Activated CD8-positive, alpha-beta memory T cell treated with anti-CD3 and anti-CD28 coated beads, Interleukin-2, amount 50 U/mL, for 48 hours (primary cell): ENCODE measurements at regions not wholly inside any gene's neighbourhood (a gene's known extent, or its start where the extent isn't known, plus 50 kb on each side); places are given as distances from the start of the nearest gene placed in this dataset.

Source experiments
- DNase-seq: peaks from one replicate; pipeline ENCODE4 v3.0.0-alpha.2; 2020

DNA sequence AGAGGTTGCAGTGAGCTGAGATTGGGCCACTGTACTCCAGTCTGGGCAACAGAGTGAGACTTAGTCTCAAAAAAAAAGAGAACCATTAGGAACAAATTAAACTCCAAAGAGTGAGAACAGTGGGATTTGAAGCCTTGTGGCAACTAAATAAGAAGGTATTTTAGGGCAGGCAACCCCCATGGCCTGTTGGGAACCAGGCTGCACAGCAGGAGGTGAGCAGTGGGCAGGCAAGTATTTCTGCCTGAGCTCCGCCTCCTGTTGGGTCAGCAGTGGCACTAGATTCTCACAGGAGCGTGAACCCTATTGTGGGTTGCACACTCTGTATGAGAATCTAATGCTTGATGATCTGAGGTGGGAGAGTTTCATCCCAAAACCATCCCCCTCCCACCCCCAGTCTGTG lies 57.6 kb upstream of the MED9 start:
- no peak for DNase-seq

- no peak for DNase-seq
These were observed 57.2 kb upstream of the MED9 start for GRCh38 chr17:17419631-17420030.

- no peak for DNase-seq
These were observed 56.7 kb upstream of the MED9 start for GRCh38 chr17:17420082-17420481.

DNA sequence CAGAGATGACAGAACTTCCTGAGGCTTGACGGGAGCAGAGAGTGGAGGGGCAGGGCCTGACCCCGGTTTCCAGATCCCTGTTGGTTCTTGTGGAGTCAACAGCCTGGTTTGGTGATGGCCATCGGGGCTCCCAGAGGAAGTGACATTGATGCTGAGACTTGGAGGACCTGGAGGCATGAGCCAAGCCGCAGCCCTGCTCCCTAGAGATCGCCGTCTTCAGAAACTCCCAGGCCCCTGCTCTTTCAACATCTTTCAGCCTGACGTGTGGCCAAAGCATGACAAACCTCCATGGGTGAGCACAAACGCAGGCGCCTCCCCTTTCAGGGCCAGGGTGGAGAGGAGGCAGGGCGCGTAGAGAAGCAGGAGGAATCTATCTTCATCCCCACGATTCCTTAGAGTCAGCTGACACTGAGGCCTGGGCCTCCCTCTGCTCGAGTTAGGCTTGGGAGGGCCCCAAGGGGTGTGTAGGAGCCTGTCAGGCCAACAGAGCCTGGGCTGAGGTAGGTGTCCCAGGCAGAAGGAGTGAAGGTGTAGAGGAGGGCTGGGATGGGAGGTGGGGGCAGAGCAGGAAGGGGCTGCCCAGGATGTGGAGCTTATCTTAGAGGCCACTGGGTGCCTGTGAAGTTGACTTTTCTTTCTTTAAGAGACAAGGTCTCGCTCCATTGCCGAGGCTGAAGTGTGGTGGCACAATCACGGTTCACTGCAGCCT lies 56.1 kb upstream of the MED9 start:
- no peak for DNase-seq

DNA sequence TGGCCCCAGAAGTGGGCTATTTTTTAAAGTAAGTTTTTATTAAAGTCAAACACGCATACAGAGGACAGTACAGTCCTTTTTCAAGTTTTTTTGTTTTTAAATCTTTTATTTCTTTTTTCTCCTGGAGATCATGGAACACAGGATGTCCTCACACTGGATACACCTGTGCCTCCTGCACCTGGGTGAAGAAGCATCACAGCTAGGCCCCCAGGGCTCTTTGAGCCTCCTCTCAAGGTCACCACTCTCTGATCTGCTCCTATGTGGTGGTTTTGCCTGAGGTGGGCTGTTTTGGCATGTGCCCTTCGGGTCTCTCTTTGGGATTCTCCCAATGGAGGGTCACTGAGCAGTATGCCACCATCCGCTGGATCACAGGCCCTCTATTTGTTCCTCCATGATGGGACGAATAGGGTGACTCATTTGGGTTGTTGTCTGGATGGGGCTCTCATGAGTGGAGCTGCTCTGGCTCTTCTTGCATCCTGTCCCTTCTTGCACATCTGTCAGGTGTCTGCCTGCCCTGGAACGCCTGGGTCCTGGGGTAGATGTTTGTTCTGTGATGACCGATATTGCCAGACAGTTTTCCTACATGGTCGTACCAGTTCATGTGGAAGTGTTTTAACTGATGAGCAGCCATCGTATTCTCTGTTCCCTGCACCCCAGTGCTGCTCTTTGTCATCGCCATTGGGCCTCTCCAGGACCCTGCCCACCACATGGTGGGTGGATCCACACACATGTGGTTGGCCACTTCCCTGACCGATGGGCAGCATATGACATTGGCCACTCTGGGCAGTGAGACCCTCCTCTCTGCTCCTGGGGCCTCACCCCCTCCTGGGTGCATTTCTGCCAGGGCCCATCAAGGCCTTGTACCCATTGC lies 55.2 kb upstream of the MED9 start:
- no peak for DNase-seq

GRCh38 chr17:17422217-17422610 lies 54.6 kb upstream of the MED9 start:
- DNase-seq: no peak

GRCh38 chr17:17422641-17423040 lies 54.2 kb upstream of the MED9 start:
- DNase-seq: no peak

DNA sequence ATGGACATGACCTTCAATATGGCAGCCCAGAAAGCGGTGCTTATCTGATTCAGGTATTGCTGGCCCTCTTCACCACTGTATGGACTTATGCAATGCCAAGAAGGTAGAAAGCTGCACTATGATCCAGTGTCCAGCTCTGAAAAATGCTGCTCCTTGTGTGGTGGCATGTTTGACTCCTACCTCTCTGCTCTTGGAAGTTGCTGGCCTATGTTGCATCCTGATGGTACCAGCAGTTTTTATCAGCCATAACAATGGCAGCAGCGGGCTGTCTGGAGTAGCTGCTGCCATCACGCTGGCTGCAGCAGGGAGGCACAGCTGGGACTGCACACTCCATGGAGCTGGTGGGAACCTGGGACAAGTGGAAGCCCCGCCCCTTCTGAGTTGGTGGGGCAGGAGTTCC lies 53.1 kb upstream of the MED9 start:
- DNase-seq: no peak

DNA sequence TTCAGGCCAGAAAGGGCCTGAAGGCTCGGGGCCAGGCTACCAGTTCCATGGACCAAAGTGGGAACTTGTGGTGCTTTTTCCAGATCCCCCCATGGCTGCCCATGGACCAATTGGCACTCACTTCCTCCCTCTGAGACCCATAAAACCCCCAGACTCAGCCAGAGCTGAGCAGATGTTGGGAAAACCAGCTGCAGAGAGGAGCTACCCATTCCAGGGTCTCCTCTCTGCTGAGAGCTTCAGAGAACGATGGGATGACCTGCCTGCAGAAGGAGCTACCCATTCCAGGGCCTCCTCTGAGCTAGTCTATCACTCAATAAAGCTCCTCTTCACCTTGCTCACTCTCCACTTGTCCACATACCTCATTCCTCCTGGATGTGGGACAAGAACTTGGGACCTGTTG lies 52.2 kb upstream of the MED9 start:
- no peak for DNase-seq

DNA sequence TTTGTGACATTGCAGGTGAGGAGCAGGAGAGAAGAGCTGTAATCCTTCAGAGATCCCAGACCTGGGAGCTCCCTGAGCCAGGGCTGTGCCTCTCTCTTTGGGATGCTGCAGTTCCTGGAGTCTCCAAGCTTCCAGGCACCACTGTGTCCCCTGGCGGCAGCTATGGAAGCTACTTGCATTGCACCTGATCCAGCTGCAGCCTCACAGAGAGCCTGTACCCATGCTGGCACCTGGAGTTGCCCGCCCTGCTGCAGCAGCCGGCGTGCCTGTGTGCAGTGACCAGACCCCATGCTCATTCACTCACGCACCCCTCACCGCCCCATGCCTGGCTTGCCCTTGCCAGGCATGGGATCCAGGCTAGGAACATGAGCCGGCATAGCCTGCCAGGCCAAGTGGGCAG lies 51.8 kb upstream of the MED9 start:
- no peak for DNase-seq

DNA sequence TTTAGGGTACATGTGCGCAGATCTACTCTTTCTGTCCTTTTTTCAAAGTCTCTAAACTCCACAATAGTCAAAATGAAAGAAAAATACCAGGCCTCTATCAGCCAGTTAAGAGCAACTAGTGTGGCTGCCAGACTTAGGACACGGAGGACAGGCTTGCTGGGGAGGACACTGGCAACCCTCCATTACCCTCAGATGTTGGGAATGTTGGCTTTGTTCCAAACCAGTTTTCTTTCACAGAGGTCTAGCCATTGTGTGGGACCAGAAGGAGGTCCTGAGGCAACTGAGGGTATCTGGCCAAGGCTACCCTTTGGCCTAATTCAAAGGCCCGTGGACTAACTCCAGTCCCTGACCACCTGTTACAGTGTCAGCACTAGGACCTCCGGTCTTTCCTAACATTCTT lies 51.2 kb upstream of the MED9 start:
- DNase-seq: no peak

DNA sequence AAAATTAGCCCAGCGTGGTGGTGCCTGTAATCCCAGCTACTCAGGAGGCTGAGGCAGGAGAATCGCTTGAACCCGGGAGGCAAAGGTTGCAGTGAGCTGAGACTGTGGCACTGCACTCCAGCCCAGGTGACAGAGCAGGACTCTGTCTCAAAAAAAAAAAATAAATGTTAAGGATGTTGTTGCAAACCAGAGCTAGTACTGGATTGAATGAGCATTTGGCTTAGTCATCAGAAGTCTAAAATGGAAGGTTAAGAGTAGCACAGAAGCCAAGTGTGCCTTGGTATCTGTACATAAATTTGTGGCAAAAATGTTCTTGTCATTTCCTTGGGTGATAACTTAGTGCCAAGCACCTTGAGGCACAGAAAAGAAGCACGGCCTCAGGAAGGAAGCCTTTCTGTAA lies 50.6 kb upstream of the MED9 start:
- DNase-seq: no peak
